ENCODE measurements at regions not wholly inside any gene's neighbourhood (a gene's known extent, or its start where the extent isn't known, plus 50 kb on each side); places are given as distances from the start of the nearest gene placed in this dataset.
A peak's percentile ranks its signal among the peaks of the same experiment; 100 is the strongest.

DNA sequence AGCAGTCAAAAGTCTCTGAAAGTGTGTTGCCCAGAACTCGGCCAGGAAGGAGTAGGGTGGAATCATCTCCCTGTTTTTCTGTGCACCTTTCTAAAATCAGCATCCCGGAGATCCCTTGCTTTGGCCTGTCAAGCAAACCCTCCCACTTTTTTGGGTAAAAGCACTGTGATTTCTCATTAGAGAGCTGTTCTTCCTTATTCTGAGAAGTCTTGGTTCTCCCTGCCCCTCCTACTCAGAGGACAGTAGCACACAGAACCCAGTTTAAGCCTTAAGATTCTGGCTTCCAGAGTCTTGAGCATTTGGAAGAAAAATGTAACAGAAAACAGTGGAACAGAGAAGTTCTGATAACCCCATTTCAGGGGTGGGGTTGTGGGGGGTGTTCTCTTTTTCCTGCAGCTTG, 52.6 kb upstream of the KATNAL1 start:
- no peak overlapping the region for H3K27ac Mint-ChIP-seq
- TF ChIP-seq, protein P1, sequence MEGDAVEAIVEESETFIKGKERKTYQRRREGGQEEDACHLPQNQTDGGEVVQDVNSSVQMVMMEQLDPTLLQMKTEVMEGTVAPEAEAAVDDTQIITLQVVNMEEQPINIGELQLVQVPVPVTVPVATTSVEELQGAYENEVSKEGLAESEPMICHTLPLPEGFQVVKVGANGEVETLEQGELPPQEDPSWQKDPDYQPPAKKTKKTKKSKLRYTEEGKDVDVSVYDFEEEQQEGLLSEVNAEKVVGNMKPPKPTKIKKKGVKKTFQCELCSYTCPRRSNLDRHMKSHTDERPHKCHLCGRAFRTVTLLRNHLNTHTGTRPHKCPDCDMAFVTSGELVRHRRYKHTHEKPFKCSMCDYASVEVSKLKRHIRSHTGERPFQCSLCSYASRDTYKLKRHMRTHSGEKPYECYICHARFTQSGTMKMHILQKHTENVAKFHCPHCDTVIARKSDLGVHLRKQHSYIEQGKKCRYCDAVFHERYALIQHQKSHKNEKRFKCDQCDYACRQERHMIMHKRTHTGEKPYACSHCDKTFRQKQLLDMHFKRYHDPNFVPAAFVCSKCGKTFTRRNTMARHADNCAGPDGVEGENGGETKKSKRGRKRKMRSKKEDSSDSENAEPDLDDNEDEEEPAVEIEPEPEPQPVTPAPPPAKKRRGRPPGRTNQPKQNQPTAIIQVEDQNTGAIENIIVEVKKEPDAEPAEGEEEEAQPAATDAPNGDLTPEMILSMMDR (IDR thresholded peaks at IDR 0.05; ENCODE audit: unreplicated experiment), result no peak
- H3K9me3 Mint-ChIP-seq (ENCODE audit: low read depth), result no peaks in the 10 kb centered on the region
- H3K27me3 Mint-ChIP-seq, result peaks cover 7% of the 10 kb centered on the region
- no peak overlapping the region for H3K4me3 Mint-ChIP-seq (ENCODE audit: low read depth)
- no peak for DNase-seq (ENCODE audit: low spot score, unreplicated experiment)
- H3K4me1 Mint-ChIP-seq (ENCODE audit: low read depth), result peaks cover 12% of the 10 kb centered on the region
- no peaks in the 10 kb centered on the region for H3K36me3 Mint-ChIP-seq (ENCODE audit: insufficient read depth)

DNA sequence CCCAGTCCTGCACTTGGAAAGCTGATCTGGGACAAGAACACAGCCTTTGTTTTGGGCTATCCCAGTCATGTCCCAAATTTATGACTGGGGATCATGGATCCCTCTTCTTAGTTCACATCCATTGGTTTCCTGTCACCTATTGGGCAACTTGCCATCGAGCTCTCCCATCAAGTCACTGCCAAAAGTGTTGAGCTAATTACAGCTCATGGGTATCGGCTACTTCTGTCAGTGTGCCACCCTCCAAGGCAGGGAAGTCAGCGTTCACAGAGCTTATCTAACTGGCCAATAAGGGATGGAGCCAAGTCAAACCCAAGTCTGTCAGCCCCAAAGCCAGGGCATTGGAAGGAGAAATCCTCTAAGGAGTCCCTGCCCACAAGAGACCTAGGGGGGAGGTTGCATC, 53.2 kb upstream of the KATNAL1 start:
- TF ChIP-seq, protein P1 (IDR thresholded peaks at IDR 0.05; ENCODE audit: unreplicated experiment), result no peak
- Mint-ChIP-seq H3K9me3 (ENCODE audit: low read depth) (no peaks in the 10 kb centered on the region), H3K4me3 (ENCODE audit: low read depth) (no peak overlapping the region), H3K27me3 (peaks cover 7% of the 10 kb centered on the region), H3K4me1 (ENCODE audit: low read depth) (peaks cover 11% of the 10 kb centered on the region), H3K27ac (no peak overlapping the region), H3K36me3 (ENCODE audit: insufficient read depth) (no peaks in the 10 kb centered on the region)
- DNase-seq (ENCODE audit: low spot score, unreplicated experiment), result no peak

DNA sequence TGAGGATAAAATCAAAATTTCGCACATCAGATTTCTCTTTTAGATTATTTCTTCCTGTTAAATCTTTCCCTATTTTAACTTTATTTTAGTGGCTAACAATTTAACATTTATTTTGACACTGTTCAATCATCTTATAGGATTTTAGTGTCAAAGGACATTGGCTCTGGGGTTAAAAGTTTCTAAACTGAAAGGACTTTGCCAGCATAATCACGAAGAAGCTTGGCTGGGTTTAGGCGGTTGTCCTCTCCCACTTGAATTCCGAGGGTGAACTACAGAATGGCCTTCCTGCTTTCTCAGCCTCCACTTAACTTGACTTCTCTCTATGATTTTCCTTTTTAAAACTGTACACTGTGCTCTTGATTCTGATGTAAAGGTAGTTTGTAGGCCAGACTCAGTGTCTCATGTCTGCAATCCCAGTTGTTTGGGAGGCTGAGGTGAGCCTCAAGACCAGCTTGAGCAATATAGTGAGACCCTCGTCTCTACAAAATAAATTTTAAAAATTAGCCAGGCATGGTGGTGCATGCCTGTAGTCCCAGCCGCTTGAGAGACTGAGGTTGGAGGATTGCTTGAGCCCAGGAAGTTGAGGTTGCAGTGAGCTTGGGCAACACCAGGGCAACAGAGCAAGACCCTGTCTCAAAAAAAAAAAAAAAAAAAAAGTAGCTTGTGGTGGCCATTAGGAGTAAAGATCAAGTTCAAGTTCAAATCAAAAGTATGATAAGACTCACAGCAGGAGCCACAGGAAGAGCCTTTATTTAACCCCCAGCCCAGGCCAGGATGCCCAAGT, 54.8 kb upstream of the KATNAL1 start:
- Mint-ChIP-seq H3K4me3 (ENCODE audit: low read depth) (no peak overlapping the region), H3K36me3 (ENCODE audit: insufficient read depth) (no peaks in the 10 kb centered on the region), H3K4me1 (ENCODE audit: low read depth) (peaks cover 11% of the 10 kb centered on the region), H3K9me3 (ENCODE audit: low read depth) (no peaks in the 10 kb centered on the region), H3K27ac (no peak overlapping the region), H3K27me3 (peaks cover 7% of the 10 kb centered on the region)
- DNase-seq (ENCODE audit: low spot score, unreplicated experiment), result no peak
- TF ChIP-seq, protein P1 (IDR thresholded peaks at IDR 0.05; ENCODE audit: unreplicated experiment), result no peak

DNA sequence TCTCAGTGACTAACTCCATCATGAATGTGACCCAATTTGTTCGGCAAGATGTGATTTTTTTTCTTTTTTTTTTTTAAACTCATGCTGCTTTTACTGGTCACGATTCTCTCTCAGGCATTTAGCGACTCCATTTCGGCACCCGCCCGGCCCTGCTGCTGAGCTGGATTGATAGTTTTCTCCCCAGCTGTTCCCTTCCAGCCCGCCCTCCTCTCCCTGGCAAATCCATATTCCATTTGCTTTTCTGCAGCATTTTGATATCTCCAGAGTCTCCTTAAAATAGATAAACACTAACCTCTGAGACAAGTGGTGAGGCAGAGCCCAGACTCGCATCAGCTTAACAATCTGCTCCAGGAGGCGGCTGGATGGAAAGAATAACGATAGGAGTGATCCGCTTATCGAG, 55.5 kb upstream of the KATNAL1 start:
- no peak for DNase-seq (ENCODE audit: low spot score, unreplicated experiment)
- H3K36me3 Mint-ChIP-seq (ENCODE audit: insufficient read depth), result no peaks in the 10 kb centered on the region
- TF ChIP-seq, protein P1 (IDR thresholded peaks at IDR 0.05; ENCODE audit: unreplicated experiment), result no peak
- H3K4me3 Mint-ChIP-seq (ENCODE audit: low read depth), result no peak overlapping the region
- H3K27ac Mint-ChIP-seq, result no peak overlapping the region
- H3K9me3 Mint-ChIP-seq (ENCODE audit: low read depth), result no peaks in the 10 kb centered on the region
- peaks cover 7% of the 10 kb centered on the region for H3K27me3 Mint-ChIP-seq
- H3K4me1 Mint-ChIP-seq (ENCODE audit: low read depth), result peaks cover 12% of the 10 kb centered on the region

DNA sequence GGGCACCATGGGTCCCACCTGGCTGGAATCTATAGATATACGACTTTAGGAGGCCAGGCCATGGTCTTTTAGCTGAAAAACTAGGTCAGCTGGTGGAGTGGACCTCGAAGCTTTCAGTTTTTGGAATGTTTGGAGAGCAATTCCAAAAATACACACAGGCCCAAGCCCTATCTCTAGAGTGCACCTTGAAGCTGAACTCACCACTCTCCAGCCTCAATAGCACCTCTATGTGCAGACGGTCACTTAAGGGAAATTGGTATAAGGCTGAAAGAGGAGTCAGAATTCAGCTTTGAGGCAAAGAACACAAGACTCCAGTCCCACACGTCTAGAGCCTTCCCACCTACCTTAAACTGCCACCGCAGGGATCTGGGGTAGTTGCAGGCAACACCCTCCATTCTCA, 56.4 kb upstream of the KATNAL1 start:
- Mint-ChIP-seq H3K27me3 (peaks cover 7% of the 10 kb centered on the region), H3K27ac (peak overlapping the region; percentile 24), H3K9me3 (ENCODE audit: low read depth) (no peaks in the 10 kb centered on the region), H3K4me1 (ENCODE audit: low read depth) (peaks cover 12% of the 10 kb centered on the region), H3K36me3 (ENCODE audit: insufficient read depth) (no peaks in the 10 kb centered on the region), H3K4me3 (ENCODE audit: low read depth) (no peak overlapping the region)
- no peak for DNase-seq (ENCODE audit: low spot score, unreplicated experiment)
- TF ChIP-seq, protein P1 (IDR thresholded peaks at IDR 0.05; ENCODE audit: unreplicated experiment), result no peak

Data from progenitor cell of endocrine pancreas (in vitro differentiated cells).